ENCODE measurements at regions not wholly inside any gene's neighbourhood (a gene's known extent, or its start where the extent isn't known, plus 50 kb on each side); places are given as distances from the start of the nearest gene placed in this dataset.

GRCh38 chr14:86388216-86388615 lies 858.3 kb downstream of the FLRT2 start:
- TF ChIP-seq SIN3A (IDR thresholded peaks at IDR 0.05; ENCODE audit: borderline replicate concordance, insufficient read depth, low read depth, low read length), result no peak
- TF ChIP-seq REST (IDR thresholded peaks at IDR 0.05; ENCODE audit: insufficient read depth in 1 of 2, low read depth in 2 of 2, low read length in 1 of 2), result no peak
- TF ChIP-seq CTCF (IDR thresholded peaks at IDR 0.05), result no peak
- no peak for TF ChIP-seq TCF7L2 (IDR thresholded peaks at IDR 0.05; ENCODE audit: low read depth, low read length)
- no peak for TF ChIP-seq POLR2AphosphoS5 (IDR thresholded peaks at IDR 0.05; ENCODE audit: low read depth, low read length)
- intact Hi-C loops (cut with micrococcal nuclease; ENCODE audit: unreplicated experiment), result no loop called here
- ChIA-PET CTCF (no interaction called here), POLR2A (no interaction called here)
- Histone ChIP-seq H3K9me3 (ENCODE audit: control insufficient read depth, insufficient read depth, low read depth, low read length) (no peaks in the 10 kb centered on the region), H3K27ac (ENCODE audit: low read length) (no peak overlapping the region), H3K4me3 (ENCODE audit: low read depth in 2 of 2, low read length in 2 of 2) (no peak overlapping the region), H3K4me1 (ENCODE audit: control insufficient read depth, insufficient read depth, low read length) (no peaks in the 10 kb centered on the region), H3K36me3 (ENCODE audit: control insufficient read depth, insufficient read depth, low read length) (no peaks in the 10 kb centered on the region), H3K27me3 (ENCODE audit: control insufficient read depth, insufficient read depth, low read length) (no peaks in the 10 kb centered on the region)
- DNase-seq (ENCODE audit: low read depth, low spot score) (no peak), ATAC-seq (no peak)
- BruUV-seq (replicated peaks), result no TSS peak
- in situ Hi-C loops (cut with HindIII; ENCODE audit: low pct_unique_long_range_greater_than_20kb, low sequenced_read_pairs), result no loop called here

GRCh38 chr14:86373886-86374285 lies 843.9 kb downstream of the FLRT2 start:
- ATAC-seq (no peak), DNase-seq (ENCODE audit: low read depth, low spot score) (no peak)
- Histone ChIP-seq H3K9me3 (ENCODE audit: control insufficient read depth, insufficient read depth, low read depth, low read length) (no peaks in the 10 kb centered on the region), H3K36me3 (ENCODE audit: control insufficient read depth, insufficient read depth, low read length) (no peaks in the 10 kb centered on the region), H3K4me1 (ENCODE audit: control insufficient read depth, insufficient read depth, low read length) (no peaks in the 10 kb centered on the region), H3K4me3 (ENCODE audit: low read depth in 2 of 2, low read length in 2 of 2) (no peak overlapping the region), H3K27ac (ENCODE audit: low read length) (no peak overlapping the region), H3K27me3 (ENCODE audit: control insufficient read depth, insufficient read depth, low read length) (no peaks in the 10 kb centered on the region)
- BruUV-seq (replicated peaks), result no TSS peak
- intact Hi-C loops (cut with micrococcal nuclease; ENCODE audit: unreplicated experiment), result no loop called here
- CTCF ChIA-PET, result no interaction called here
- in situ Hi-C loops (cut with HindIII; ENCODE audit: low pct_unique_long_range_greater_than_20kb, low sequenced_read_pairs), result no loop called here
- TF ChIP-seq REST (IDR thresholded peaks at IDR 0.05; ENCODE audit: insufficient read depth in 1 of 2, low read depth in 2 of 2, low read length in 1 of 2), result no peak
- no peak for TF ChIP-seq TCF7L2 (IDR thresholded peaks at IDR 0.05; ENCODE audit: low read depth, low read length)
- TF ChIP-seq POLR2AphosphoS5 (IDR thresholded peaks at IDR 0.05; ENCODE audit: low read depth, low read length), result no peak
- TF ChIP-seq SIN3A (IDR thresholded peaks at IDR 0.05; ENCODE audit: borderline replicate concordance, insufficient read depth, low read depth, low read length), result no peak
- TF ChIP-seq CTCF (IDR thresholded peaks at IDR 0.05), result no peak
- POLR2A ChIA-PET, result no interaction called here

Data from Panc1 (cell line).